ENCODE measurements at regions not wholly inside any gene's neighbourhood (a gene's known extent, or its start where the extent isn't known, plus 50 kb on each side); places are given as distances from the start of the nearest gene placed in this dataset.

DNA sequence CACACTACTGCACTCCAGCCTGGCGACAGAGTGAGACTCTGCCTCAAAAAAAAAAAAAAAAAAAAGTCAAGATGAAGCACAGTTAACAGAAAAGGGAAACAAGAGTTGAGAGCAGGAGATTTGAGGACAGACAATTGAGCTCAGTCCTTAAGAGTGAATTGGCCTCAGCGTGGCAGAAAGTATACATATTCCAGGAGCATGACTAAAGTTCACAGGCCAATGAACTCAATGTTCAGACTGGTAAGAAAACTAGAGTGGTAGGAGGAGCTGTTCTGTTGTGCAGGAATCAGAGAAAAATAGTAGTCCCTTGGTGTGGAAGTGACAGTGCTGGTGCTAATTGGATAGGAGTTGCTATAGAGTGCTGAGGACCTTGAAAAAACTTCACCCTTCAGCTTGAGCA lies 60.0 kb downstream of the NRN1 start:
- TF ChIP-seq, protein P1, sequence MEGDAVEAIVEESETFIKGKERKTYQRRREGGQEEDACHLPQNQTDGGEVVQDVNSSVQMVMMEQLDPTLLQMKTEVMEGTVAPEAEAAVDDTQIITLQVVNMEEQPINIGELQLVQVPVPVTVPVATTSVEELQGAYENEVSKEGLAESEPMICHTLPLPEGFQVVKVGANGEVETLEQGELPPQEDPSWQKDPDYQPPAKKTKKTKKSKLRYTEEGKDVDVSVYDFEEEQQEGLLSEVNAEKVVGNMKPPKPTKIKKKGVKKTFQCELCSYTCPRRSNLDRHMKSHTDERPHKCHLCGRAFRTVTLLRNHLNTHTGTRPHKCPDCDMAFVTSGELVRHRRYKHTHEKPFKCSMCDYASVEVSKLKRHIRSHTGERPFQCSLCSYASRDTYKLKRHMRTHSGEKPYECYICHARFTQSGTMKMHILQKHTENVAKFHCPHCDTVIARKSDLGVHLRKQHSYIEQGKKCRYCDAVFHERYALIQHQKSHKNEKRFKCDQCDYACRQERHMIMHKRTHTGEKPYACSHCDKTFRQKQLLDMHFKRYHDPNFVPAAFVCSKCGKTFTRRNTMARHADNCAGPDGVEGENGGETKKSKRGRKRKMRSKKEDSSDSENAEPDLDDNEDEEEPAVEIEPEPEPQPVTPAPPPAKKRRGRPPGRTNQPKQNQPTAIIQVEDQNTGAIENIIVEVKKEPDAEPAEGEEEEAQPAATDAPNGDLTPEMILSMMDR (IDR thresholded peaks at IDR 0.05; ENCODE audit: unreplicated experiment) = no peak
- no peaks in the 10 kb centered on the region for H3K4me1 Mint-ChIP-seq (ENCODE audit: insufficient read depth, unreplicated experiment)
- POLR2A ChIA-PET = no interaction called here
- no peak overlapping the region for H3K27ac Mint-ChIP-seq (ENCODE audit: low read depth, unreplicated experiment)
- CTCF ChIA-PET = interaction anchor here (0.6 to 0.7 kb wide), 2 partner anchors 24 to 530 kb away, joined by 3 read pairs; no protein-coding TSS in a partner anchor
- no peak for DNase-seq (ENCODE audit: unreplicated experiment)
- peaks cover 6% of the 10 kb centered on the region for H3K27me3 Mint-ChIP-seq (ENCODE audit: insufficient read depth, unreplicated experiment)
- intact Hi-C loops (cut with micrococcal nuclease) = no loop called here
- no peaks in the 10 kb centered on the region for H3K36me3 Mint-ChIP-seq (ENCODE audit: insufficient read depth, unreplicated experiment)
- peaks cover 10% of the 10 kb centered on the region for H3K9me3 Mint-ChIP-seq (ENCODE audit: unreplicated experiment)
- no peak overlapping the region for H3K4me3 Mint-ChIP-seq (ENCODE audit: unreplicated experiment)
- no TSS peak for BruUV-seq (replicated peaks)

DNA sequence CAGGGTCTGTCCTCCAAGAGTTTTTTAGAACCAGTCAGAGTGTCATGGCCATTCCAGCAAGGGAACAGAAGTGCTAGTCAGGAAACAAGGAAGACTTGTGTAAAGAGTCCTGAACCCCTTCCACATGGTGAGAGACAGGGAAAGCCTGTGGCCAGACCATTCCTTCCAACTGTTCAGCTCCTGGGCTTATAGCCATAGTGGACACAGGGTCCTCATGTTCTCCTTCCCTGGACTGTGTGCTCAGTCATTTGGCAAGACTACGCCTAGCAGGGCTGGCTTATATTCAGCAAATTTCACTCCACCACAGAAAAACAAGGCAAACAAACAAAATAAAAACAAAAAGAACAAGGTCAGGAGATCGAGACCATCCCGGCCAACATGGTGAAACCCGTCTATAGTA lies 60.5 kb downstream of the NRN1 start:
- Mint-ChIP-seq H3K4me3 (ENCODE audit: unreplicated experiment) (no peak overlapping the region), H3K27me3 (ENCODE audit: insufficient read depth, unreplicated experiment) (peaks cover under 1% of the 10 kb centered on the region), H3K4me1 (ENCODE audit: insufficient read depth, unreplicated experiment) (no peaks in the 10 kb centered on the region), H3K27ac (ENCODE audit: low read depth, unreplicated experiment) (no peak overlapping the region), H3K36me3 (ENCODE audit: insufficient read depth, unreplicated experiment) (no peaks in the 10 kb centered on the region), H3K9me3 (ENCODE audit: unreplicated experiment) (peaks cover 10% of the 10 kb centered on the region)
- no TSS peak for BruUV-seq (replicated peaks)
- TF ChIP-seq, protein P1 (IDR thresholded peaks at IDR 0.05; ENCODE audit: unreplicated experiment) = no peak
- CTCF ChIA-PET = interaction anchor here (0.7 kb wide), 1 partner anchor 522 kb away, joined by 6 read pairs; no protein-coding TSS in a partner anchor
- DNase-seq (ENCODE audit: unreplicated experiment) = no peak
- intact Hi-C loops (cut with micrococcal nuclease) = no loop called here
- POLR2A ChIA-PET = interaction anchor here (0.7 kb wide), 1 partner anchor 23 kb away, joined by 3 read pairs; no protein-coding TSS in a partner anchor

DNA sequence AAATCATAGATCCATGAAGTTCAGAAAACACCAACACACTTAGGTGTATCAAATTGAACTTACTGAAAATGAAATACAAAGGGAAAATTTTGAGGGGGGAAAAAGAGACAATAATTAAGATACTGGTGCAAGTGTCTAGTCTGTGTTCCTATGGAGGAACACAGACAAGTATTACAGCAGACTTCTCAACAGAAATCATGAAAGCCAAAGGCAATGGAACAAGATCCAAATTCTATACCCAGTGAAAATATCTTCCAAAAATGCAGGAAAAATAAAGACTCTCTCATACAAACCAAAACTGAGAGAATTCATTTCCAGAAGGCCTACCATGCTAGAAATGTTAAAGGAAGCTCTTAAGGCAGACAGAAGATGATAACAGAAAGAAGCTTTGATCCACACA lies 63.1 kb downstream of the NRN1 start:
- no peak for DNase-seq (ENCODE audit: unreplicated experiment)
- intact Hi-C loops (cut with micrococcal nuclease) = no loop called here
- CTCF ChIA-PET = no interaction called here
- H3K4me1 Mint-ChIP-seq (ENCODE audit: insufficient read depth, unreplicated experiment) = peaks cover 7% of the 10 kb centered on the region
- no peak overlapping the region for H3K27ac Mint-ChIP-seq (ENCODE audit: low read depth, unreplicated experiment)
- BruUV-seq (replicated peaks) = no TSS peak
- POLR2A ChIA-PET = no interaction called here
- no peaks in the 10 kb centered on the region for H3K27me3 Mint-ChIP-seq (ENCODE audit: insufficient read depth, unreplicated experiment)
- H3K36me3 Mint-ChIP-seq (ENCODE audit: insufficient read depth, unreplicated experiment) = no peaks in the 10 kb centered on the region
- TF ChIP-seq, protein P1 (IDR thresholded peaks at IDR 0.05; ENCODE audit: unreplicated experiment) = no peak
- peaks cover 10% of the 10 kb centered on the region for H3K9me3 Mint-ChIP-seq (ENCODE audit: unreplicated experiment)
- no peak overlapping the region for H3K4me3 Mint-ChIP-seq (ENCODE audit: unreplicated experiment)

DNA sequence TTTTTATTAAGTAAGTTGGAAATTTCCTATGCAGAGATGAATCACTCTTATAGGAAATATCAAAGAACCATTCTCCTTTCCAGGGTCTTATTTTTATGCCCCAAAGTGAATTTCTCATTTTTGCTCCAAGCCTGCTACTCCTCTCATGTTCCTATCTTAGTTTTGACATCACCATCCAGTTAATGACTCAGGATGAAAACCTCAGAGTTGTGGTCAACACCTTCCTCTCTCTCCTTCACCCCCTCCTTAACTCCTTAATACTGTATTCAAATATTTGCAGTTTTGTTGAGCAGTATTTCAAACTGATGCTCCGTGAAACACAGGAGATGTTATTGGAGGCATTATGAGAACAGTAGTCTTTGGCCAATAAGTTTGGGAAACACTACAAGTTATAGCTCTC lies 64.1 kb downstream of the NRN1 start:
- Mint-ChIP-seq H3K27me3 (ENCODE audit: insufficient read depth, unreplicated experiment) (no peaks in the 10 kb centered on the region), H3K4me3 (ENCODE audit: unreplicated experiment) (no peak overlapping the region), H3K27ac (ENCODE audit: low read depth, unreplicated experiment) (no peak overlapping the region), H3K36me3 (ENCODE audit: insufficient read depth, unreplicated experiment) (no peaks in the 10 kb centered on the region), H3K9me3 (ENCODE audit: unreplicated experiment) (peaks cover 10% of the 10 kb centered on the region), H3K4me1 (ENCODE audit: insufficient read depth, unreplicated experiment) (peaks cover 7% of the 10 kb centered on the region)
- intact Hi-C loops (cut with micrococcal nuclease) = no loop called here
- no peak for DNase-seq (ENCODE audit: unreplicated experiment)
- TF ChIP-seq, protein P1 (IDR thresholded peaks at IDR 0.05; ENCODE audit: unreplicated experiment) = no peak
- ChIA-PET CTCF (no interaction called here), POLR2A (no interaction called here)
- no TSS peak for BruUV-seq (replicated peaks)
